GM13977 (cell line): ENCODE measurements at regions not wholly inside any gene's neighbourhood (a gene's known extent, or its start where the extent isn't known, plus 50 kb on each side); places are given as distances from the start of the nearest gene placed in this dataset.

Experiments used
- DNase-seq: peaks from one replicate; pipeline ENCODE4 v3.0.0; 2012; ENCODE audit warnings: low spot score
- CTCF ChIP-seq: IDR thresholded peaks from 2 replicates; pipeline ENCODE4 v1.5.1; 2012; ENCODE audit warnings: mild to moderate bottlenecking, control low read depth; ENCODE audit not compliant: insufficient read depth; ENCODE audit errors: extremely low read depth, missing control alignments
- in situ Hi-C: fragments of 300-500 bp; cut with MboI; formaldehyde crosslinking; loops from one replicate; pipeline ENCODE4 v1.12.0; 2022; ENCODE audit warnings: low sequenced_read_pairs, low pct_unique_long_range_greater_than_20kb, mixed read lengths, inconsistent platforms; ENCODE audit not compliant: unreplicated experiment

DNA sequence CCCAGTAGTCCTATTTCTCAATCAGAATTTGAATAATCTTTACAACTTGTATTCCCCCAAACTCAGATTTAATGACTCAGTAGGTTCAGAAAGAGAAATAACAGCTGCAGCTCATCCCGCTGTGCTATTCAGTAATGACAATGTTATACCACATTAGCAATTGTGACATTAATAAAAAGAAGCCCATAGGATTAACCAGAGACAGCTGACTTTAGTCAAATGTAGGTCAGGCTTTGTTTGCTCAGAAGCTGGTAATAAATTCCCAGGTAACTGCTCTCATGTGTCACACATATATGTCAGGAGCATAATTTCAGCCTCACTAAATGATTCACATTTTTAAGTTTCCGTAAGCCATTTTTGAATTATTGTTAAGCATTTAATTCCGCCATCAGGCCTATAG lies 222.0 kb upstream of the UBE2E2 start:
- no peak for DNase-seq
- in situ Hi-C loops, result no loop called here
- TF ChIP-seq CTCF, result no peak

GRCh38 chr3:22981861-22982260 lies 221.3 kb upstream of the UBE2E2 start:
- TF ChIP-seq CTCF, result no peak
- in situ Hi-C loops, result no loop called here
- DNase-seq, result no peak

GRCh38 chr3:22982981-22983587 lies 220.0 kb upstream of the UBE2E2 start:
- in situ Hi-C loops, result no loop called here
- no peak for DNase-seq
- TF ChIP-seq CTCF, result no peak

DNA sequence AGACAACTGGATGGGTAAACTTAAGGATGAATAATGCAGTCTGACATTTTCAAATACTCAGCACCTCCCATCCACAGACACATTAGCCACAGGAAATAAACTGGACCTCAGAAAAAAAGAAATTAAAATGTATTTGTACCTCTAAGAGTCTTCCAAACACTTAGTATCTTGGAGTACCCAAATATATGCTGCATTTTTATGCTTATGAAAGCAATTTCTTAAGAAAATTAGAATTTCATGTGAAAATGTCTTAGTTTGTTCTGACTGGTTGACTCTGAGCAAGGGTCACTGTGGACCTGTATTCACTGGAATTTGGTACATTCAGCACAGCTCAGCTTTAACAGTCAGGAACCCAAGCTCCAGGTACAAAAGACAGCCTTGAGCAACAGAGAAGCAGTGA lies 216.2 kb upstream of the UBE2E2 start:
- TF ChIP-seq CTCF, result no peak
- in situ Hi-C loops, result no loop called here
- no peak for DNase-seq

DNA sequence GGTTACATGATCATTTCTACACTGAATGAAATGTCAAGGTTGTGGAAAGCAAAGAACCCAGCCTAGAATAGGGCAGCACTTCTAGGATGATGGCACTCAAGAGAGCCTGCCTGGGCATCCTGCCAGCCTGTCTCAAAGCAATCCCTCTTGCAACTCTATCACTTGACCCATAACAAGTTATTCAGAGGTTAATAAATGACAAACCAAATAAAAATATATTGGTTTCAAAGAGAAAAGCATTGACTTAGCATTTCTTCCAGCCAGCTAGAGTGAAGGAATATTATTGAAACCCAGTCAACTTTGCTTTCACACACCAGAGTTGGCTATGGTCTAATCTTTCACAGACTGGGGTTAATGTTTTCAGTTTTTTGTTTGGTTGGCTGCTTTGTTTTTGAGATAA lies 214.6 kb upstream of the UBE2E2 start:
- no peak for DNase-seq
- in situ Hi-C loops, result no loop called here
- no peak for TF ChIP-seq CTCF

GRCh38 chr3:22989716-22990115 lies 213.4 kb upstream of the UBE2E2 start:
- in situ Hi-C loops, result no loop called here
- no peak for DNase-seq
- no peak for TF ChIP-seq CTCF
